ENCODE measurements at regions not wholly inside any gene's neighbourhood (a gene's known extent, or its start where the extent isn't known, plus 50 kb on each side); places are given as distances from the start of the nearest gene placed in this dataset.
A peak's percentile ranks its signal among the peaks of the same experiment; 100 is the strongest.
"Not testable (repeated sequence)": the region's sequence is repeated elsewhere in the genome, so short reads cannot be mapped to it uniquely, and the experiment has no call there.

- no peaks in the 10 kb centered on the region for H3K79me2 ChIP-seq (ENCODE audit: insufficient read depth, low read length)
- H4K20me1 ChIP-seq (ENCODE audit: insufficient read depth, low read length), result no peaks in the 10 kb centered on the region
- H2AFZ ChIP-seq (ENCODE audit: low read length), result no peak overlapping the region
- no peak overlapping the region for H3K4me3 ChIP-seq (ENCODE audit: insufficient read depth, low read length)
- DNase-seq (ENCODE audit: insufficient read length, low spot score, missing footprints), result no peak
- H3K36me3 ChIP-seq (ENCODE audit: insufficient read depth, low read length), result no peaks in the 10 kb centered on the region
- TF ChIP-seq, protein P1, sequence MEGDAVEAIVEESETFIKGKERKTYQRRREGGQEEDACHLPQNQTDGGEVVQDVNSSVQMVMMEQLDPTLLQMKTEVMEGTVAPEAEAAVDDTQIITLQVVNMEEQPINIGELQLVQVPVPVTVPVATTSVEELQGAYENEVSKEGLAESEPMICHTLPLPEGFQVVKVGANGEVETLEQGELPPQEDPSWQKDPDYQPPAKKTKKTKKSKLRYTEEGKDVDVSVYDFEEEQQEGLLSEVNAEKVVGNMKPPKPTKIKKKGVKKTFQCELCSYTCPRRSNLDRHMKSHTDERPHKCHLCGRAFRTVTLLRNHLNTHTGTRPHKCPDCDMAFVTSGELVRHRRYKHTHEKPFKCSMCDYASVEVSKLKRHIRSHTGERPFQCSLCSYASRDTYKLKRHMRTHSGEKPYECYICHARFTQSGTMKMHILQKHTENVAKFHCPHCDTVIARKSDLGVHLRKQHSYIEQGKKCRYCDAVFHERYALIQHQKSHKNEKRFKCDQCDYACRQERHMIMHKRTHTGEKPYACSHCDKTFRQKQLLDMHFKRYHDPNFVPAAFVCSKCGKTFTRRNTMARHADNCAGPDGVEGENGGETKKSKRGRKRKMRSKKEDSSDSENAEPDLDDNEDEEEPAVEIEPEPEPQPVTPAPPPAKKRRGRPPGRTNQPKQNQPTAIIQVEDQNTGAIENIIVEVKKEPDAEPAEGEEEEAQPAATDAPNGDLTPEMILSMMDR (IDR thresholded peaks at IDR 0.05; ENCODE audit: extremely low read depth, low read depth, low read length), result no peak
- H3K27me3 ChIP-seq (ENCODE audit: insufficient read depth, low read length), result peaks cover 27% of the 10 kb centered on the region
- no peaks in the 10 kb centered on the region for H3K4me1 ChIP-seq (ENCODE audit: insufficient read depth, low read length)
- H3K9me3 ChIP-seq (ENCODE audit: low read depth, low read length), result no peaks in the 10 kb centered on the region
- no peak overlapping the region for H3K27ac ChIP-seq (ENCODE audit: low read depth, low read length)
- no peak overlapping the region for H3K4me2 ChIP-seq (ENCODE audit: insufficient read depth, low read length)
These were observed 155.7 kb downstream of the EVA1A start for GRCh38 chr2:75405000-75405399.

DNA sequence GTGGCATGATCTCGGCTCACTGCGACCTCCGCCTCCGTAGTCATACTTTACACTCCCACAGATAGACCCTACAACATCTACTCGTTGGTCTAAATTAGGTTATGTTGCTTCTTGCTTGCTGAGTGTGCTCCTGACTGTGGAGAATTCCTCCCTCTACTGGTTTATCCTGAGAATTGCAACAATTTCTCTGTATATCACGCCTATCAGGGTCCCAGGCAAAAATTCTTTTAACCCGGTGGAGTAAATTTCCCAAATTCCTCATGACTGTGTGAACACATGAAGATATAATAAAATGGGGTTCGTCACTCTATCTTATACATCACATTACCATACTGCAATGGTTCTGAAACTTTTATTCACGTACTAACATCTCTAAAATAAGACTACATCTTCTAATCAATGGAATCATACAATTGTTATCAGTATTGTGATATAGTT is 156.7 kb downstream of the EVA1A start:
- Histone ChIP-seq H3K9me3 (ENCODE audit: low read depth, low read length) (no peaks in the 10 kb centered on the region), H3K4me2 (ENCODE audit: insufficient read depth, low read length) (no peak overlapping the region), H3K79me2 (ENCODE audit: insufficient read depth, low read length) (no peaks in the 10 kb centered on the region), H2AFZ (ENCODE audit: low read length) (no peak overlapping the region), H4K20me1 (ENCODE audit: insufficient read depth, low read length) (no peaks in the 10 kb centered on the region), H3K27ac (ENCODE audit: low read depth, low read length) (no peak overlapping the region), H3K36me3 (ENCODE audit: insufficient read depth, low read length) (no peaks in the 10 kb centered on the region), H3K27me3 (ENCODE audit: insufficient read depth, low read length) (peaks cover 27% of the 10 kb centered on the region), H3K4me3 (ENCODE audit: insufficient read depth, low read length) (no peak overlapping the region), H3K4me1 (ENCODE audit: insufficient read depth, low read length) (no peaks in the 10 kb centered on the region)
- DNase-seq (ENCODE audit: insufficient read length, low spot score, missing footprints), result no peak
- TF ChIP-seq, protein P1 (IDR thresholded peaks at IDR 0.05; ENCODE audit: extremely low read depth, low read depth, low read length), result peak; percentile 82

DNA sequence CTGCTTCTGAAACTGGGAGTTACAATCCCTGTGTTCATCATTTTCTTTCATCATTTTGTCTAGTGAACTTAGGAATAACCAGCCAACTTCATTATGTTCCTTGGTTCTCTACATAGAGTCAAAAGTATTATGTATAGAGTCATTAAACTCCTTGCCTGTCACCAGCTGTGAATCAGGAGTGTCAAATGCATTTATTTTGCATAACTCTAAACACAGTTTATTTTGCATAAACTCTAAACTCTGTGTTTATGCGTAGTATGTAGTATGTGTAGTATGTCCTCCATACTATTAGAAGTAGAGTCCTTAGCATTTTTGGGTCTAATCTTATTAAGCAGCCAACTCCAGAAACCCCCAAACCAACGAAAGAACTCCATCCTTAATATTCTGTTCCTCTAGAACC is 164.4 kb downstream of the EVA1A start:
- DNase-seq (ENCODE audit: insufficient read length, low spot score, missing footprints), result no peak
- Histone ChIP-seq H3K4me3 (ENCODE audit: insufficient read depth, low read length) (no peak overlapping the region), H3K4me2 (ENCODE audit: insufficient read depth, low read length) (no peak overlapping the region), H2AFZ (ENCODE audit: low read length) (no peak overlapping the region), H3K79me2 (ENCODE audit: insufficient read depth, low read length) (no peaks in the 10 kb centered on the region), H3K4me1 (ENCODE audit: insufficient read depth, low read length) (no peaks in the 10 kb centered on the region), H3K9me3 (ENCODE audit: low read depth, low read length) (no peaks in the 10 kb centered on the region), H3K27ac (ENCODE audit: low read depth, low read length) (no peak overlapping the region), H3K27me3 (ENCODE audit: insufficient read depth, low read length) (peaks cover 4% of the 10 kb centered on the region), H3K36me3 (ENCODE audit: insufficient read depth, low read length) (no peaks in the 10 kb centered on the region), H4K20me1 (ENCODE audit: insufficient read depth, low read length) (no peaks in the 10 kb centered on the region)
- TF ChIP-seq, protein P1 (IDR thresholded peaks at IDR 0.05; ENCODE audit: extremely low read depth, low read depth, low read length), result no peak

DNA sequence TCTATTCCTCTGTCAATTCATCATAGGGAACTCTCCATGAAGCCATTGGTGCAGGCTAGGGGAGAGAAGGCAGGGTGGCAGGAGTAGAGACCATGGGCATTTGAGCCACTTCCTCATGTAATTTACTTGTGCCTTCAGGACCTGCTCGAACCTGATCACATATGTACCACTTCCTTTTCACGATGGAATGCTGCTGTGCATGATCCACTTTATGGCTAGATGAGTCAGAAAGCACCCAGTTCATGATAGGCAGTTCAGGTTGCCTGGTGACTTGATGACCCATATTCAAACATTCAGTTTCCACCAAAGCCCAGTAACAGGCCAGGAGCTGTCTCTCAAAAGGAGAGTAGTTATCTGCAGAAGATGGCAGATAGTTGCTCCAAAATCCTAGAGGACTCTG is 166.0 kb downstream of the EVA1A start:
- H3K9me3 ChIP-seq (ENCODE audit: low read depth, low read length); H3K36me3 ChIP-seq (ENCODE audit: insufficient read depth, low read length); H4K20me1 ChIP-seq (ENCODE audit: insufficient read depth, low read length); H3K4me1 ChIP-seq (ENCODE audit: insufficient read depth, low read length); H2AFZ ChIP-seq (ENCODE audit: low read length); H3K4me3 ChIP-seq (ENCODE audit: insufficient read depth, low read length); H3K27me3 ChIP-seq (ENCODE audit: insufficient read depth, low read length); H3K4me2 ChIP-seq (ENCODE audit: insufficient read depth, low read length); H3K79me2 ChIP-seq (ENCODE audit: insufficient read depth, low read length); H3K27ac ChIP-seq (ENCODE audit: low read depth, low read length); DNase-seq (ENCODE audit: insufficient read length, low spot score, missing footprints): not testable (repeated sequence)
